ENCODE measurements at regions not wholly inside any gene's neighbourhood (a gene's known extent, or its start where the extent isn't known, plus 50 kb on each side); places are given as distances from the start of the nearest gene placed in this dataset.

- no peak for DNase-seq (ENCODE audit: low read depth)
- H3K4me3 ChIP-seq (ENCODE audit: low read length): no peak overlapping the region
- no peak for TF ChIP-seq CTCF (conservative IDR thresholded peaks at IDR 0.05; ENCODE audit: low read length)
Measured at GRCh38 chr14:39847852-39848251, 415.6 kb upstream of the FBXO33 start.

GRCh38 chr14:39847194-39847593, 415.0 kb upstream of the FBXO33 start:
- H3K4me3 ChIP-seq (ENCODE audit: low read length): no peak overlapping the region
- TF ChIP-seq CTCF (conservative IDR thresholded peaks at IDR 0.05; ENCODE audit: low read length): no peak
- DNase-seq (ENCODE audit: low read depth): no peak

GRCh38 chr14:39843881-39844280, 411.6 kb upstream of the FBXO33 start:
- H3K4me3 ChIP-seq (ENCODE audit: low read length): no peak overlapping the region
- no peak for DNase-seq (ENCODE audit: low read depth)
- TF ChIP-seq CTCF (conservative IDR thresholded peaks at IDR 0.05; ENCODE audit: low read length): no peak

- H3K4me3 ChIP-seq (ENCODE audit: low read length): no peak overlapping the region
- DNase-seq (ENCODE audit: low read depth): no peak
- TF ChIP-seq CTCF (conservative IDR thresholded peaks at IDR 0.05; ENCODE audit: low read length): no peak
Measured at GRCh38 chr14:39841088-39841487, 408.9 kb upstream of the FBXO33 start.

GRCh38 chr14:39827901-39828655, 395.8 kb upstream of the FBXO33 start:
- no peak for TF ChIP-seq CTCF (conservative IDR thresholded peaks at IDR 0.05; ENCODE audit: low read length)
- no peak overlapping the region for H3K4me3 ChIP-seq (ENCODE audit: low read length)
- DNase-seq (ENCODE audit: low read depth): no peak

- no peak for TF ChIP-seq CTCF (conservative IDR thresholded peaks at IDR 0.05; ENCODE audit: low read length)
- DNase-seq (ENCODE audit: low read depth): no peak
- H3K4me3 ChIP-seq (ENCODE audit: low read length): no peak overlapping the region
Measured at GRCh38 chr14:39812532-39813320, 380.5 kb upstream of the FBXO33 start.

GRCh38 chr14:39807271-39807670, 375.0 kb upstream of the FBXO33 start:
- no peak overlapping the region for H3K4me3 ChIP-seq (ENCODE audit: low read length)
- TF ChIP-seq CTCF (conservative IDR thresholded peaks at IDR 0.05; ENCODE audit: low read length): no peak
- DNase-seq (ENCODE audit: low read depth): no peak

Data from AG10803 (cell line).